ENCODE measurements at regions not wholly inside any gene's neighbourhood (a gene's known extent, or its start where the extent isn't known, plus 50 kb on each side); places are given as distances from the start of the nearest gene placed in this dataset.

- WGBS, 2 donors, result 87 to 89% methylated on average over 11 to 15 of the region's 15 CpGs
- no peak for TF ChIP-seq POLR2A (IDR thresholded peaks at IDR 0.05)
- TF ChIP-seq CTCF (IDR thresholded peaks at IDR 0.05), result no peak
- H3K4me3 ChIP-seq (ENCODE audit: low read depth, poor library complexity, severe bottlenecking), result no peak overlapping the region
- no peak for DNase-seq (ENCODE audit: low spot score in 2 of 2)
- intact Hi-C loops (cut with DNase I; ENCODE audit: low total_unique reads), result no loop called here
These were observed 231.5 kb downstream of the FAT4 start for GRCh38 chr4:125546272-125546671.

GRCh38 chr4:125547836-125548235, 233.1 kb downstream of the FAT4 start:
- H3K4me3 ChIP-seq (ENCODE audit: low read depth, poor library complexity, severe bottlenecking), result no peak overlapping the region
- TF ChIP-seq CTCF (IDR thresholded peaks at IDR 0.05) (no peak), POLR2A (IDR thresholded peaks at IDR 0.05) (no peak)
- DNase-seq (ENCODE audit: low spot score in 2 of 2), result no peak
- WGBS, 2 donors, result 85 to 92% methylated on average over 4 of the region's 4 CpGs
- intact Hi-C loops (cut with DNase I; ENCODE audit: low total_unique reads), result no loop called here

- no peak for DNase-seq (ENCODE audit: low spot score in 2 of 2)
- WGBS, 2 donors, result 82% methylated on average over 5 of the region's 5 CpGs
- intact Hi-C loops (cut with DNase I; ENCODE audit: low total_unique reads), result no loop called here
- no peak for TF ChIP-seq POLR2A (IDR thresholded peaks at IDR 0.05)
- no peak for TF ChIP-seq CTCF (IDR thresholded peaks at IDR 0.05)
- no peak overlapping the region for H3K4me3 ChIP-seq (ENCODE audit: low read depth, poor library complexity, severe bottlenecking)
These were observed 236.0 kb downstream of the FAT4 start for GRCh38 chr4:125550769-125551168.

- TF ChIP-seq POLR2A (IDR thresholded peaks at IDR 0.05) (no peak), CTCF (IDR thresholded peaks at IDR 0.05) (no peak)
- no peak for DNase-seq (ENCODE audit: low spot score in 2 of 2)
- 91 to 93% methylated on average over 2 of the region's 2 CpGs for WGBS, 2 donors
- intact Hi-C loops (cut with DNase I; ENCODE audit: low total_unique reads), result no loop called here
- no peak overlapping the region for H3K4me3 ChIP-seq (ENCODE audit: low read depth, poor library complexity, severe bottlenecking)
These were observed 236.7 kb downstream of the FAT4 start for GRCh38 chr4:125551466-125551865.

GRCh38 chr4:125551967-125552366, 237.2 kb downstream of the FAT4 start:
- no peak for TF ChIP-seq CTCF (IDR thresholded peaks at IDR 0.05)
- WGBS, 2 donors, result 95 to 100% methylated on average over 1 of the region's 1 CpG
- no peak overlapping the region for H3K4me3 ChIP-seq (ENCODE audit: low read depth, poor library complexity, severe bottlenecking)
- no peak for DNase-seq (ENCODE audit: low spot score in 2 of 2)
- intact Hi-C loops (cut with DNase I; ENCODE audit: low total_unique reads), result no loop called here

GRCh38 chr4:125572601-125573000, 257.8 kb downstream of the FAT4 start:
- no peak for TF ChIP-seq CTCF (IDR thresholded peaks at IDR 0.05)
- TF ChIP-seq POLR2A (IDR thresholded peaks at IDR 0.05), result no peak
- no peak for DNase-seq (ENCODE audit: low spot score in 2 of 2)
- WGBS, 2 donors, result 88 to 90% methylated on average over 3 of the region's 3 CpGs
- intact Hi-C loops (cut with DNase I; ENCODE audit: low total_unique reads), result no loop called here
- no peak overlapping the region for H3K4me3 ChIP-seq (ENCODE audit: low read depth, poor library complexity, severe bottlenecking)

Data from lower leg skin (tissue), 4 donors.